ENCODE measurements at regions not wholly inside any gene's neighbourhood (a gene's known extent, or its start where the extent isn't known, plus 50 kb on each side); places are given as distances from the start of the nearest gene placed in this dataset.
A peak's percentile ranks its signal among the peaks of the same experiment; 100 is the strongest.

- TF ChIP-seq ZBTB33 (IDR thresholded peaks at IDR 0.05) (no peak), FOS (IDR thresholded peaks at IDR 0.05; ENCODE audit: borderline replicate concordance, extremely low read depth, insufficient read length) (no peak), RCOR1 (conservative IDR thresholded peaks at IDR 0.05; ENCODE audit: low read depth, low read length) (peak; percentile 78; the same call in 1 of the 2 replicates), CBX5 (IDR thresholded peaks at IDR 0.05; ENCODE audit: low read depth) (no peak)
These were observed 874.1 kb upstream of the LRATD1 start (continued) for GRCh38 chr2:13758412-13758811.

- DNase-seq (ENCODE audit: low read depth, low spot score) (no peak), FAIRE-seq (no peak), ATAC-seq (peak; percentile 84)
- H3K9me3 ChIP-seq (replicated peaks; ENCODE audit: control insufficient read depth, insufficient read depth, low read length) = no peaks in the 10 kb centered on the region; the same call in 2 of the 3 replicates
- 3% methylated on average over 2 of the region's 2 CpGs for WGBS (ENCODE audit: insufficient coverage, insufficient replicate concordance, low lambda C conversion rate, missing lambda C conversion rate)
- SMC1A ChIA-PET (ENCODE audit: uncharacterized antibody, unreplicated experiment) = interaction anchor here (0.9 to 1.4 kb wide), 5 partner anchors 8 to 54 kb away, joined by 3 to 5 read pairs (median 4); no protein-coding TSS in a partner anchor
- H3K36me3 ChIP-seq (ENCODE audit: control insufficient read depth in 2 of 2, insufficient read depth in 2 of 2, low read length in 1 of 2) = no peaks in the 10 kb centered on the region
- CTCF ChIA-PET = no interaction called here
- H3K4me1 ChIP-seq (ENCODE audit: control insufficient read depth, insufficient read depth, low read length) = no peaks in the 10 kb centered on the region
- H3K4me3 ChIP-seq = no peak overlapping the region
- BruUV-seq (replicated peaks) = no TSS peak
- H3K9ac ChIP-seq (ENCODE audit: control insufficient read depth, insufficient read depth, low read length) = no peak overlapping the region
- no peak overlapping the region for H2AFZ ChIP-seq (ENCODE audit: control insufficient read depth, low read depth, low read length)
- no peak overlapping the region for H3K27ac ChIP-seq (ENCODE audit: control insufficient read depth, insufficient read depth)
- H3K27me3 ChIP-seq (replicated peaks in 1 of 2; ENCODE audit: control insufficient read depth in 2 of 2, insufficient read depth in 2 of 2, low read length in 1 of 2) = no peaks in the 10 kb centered on the region
- no peak overlapping the region for H3K4me2 ChIP-seq (ENCODE audit: control insufficient read depth, insufficient read depth)
- intact Hi-C loops (cut with micrococcal nuclease; ENCODE audit: unreplicated experiment) (no loop called here), in situ Hi-C loops (cut with MboI) (no loop called here)
- H4K20me1 ChIP-seq (ENCODE audit: control insufficient read depth, insufficient read depth) = no peaks in the 10 kb centered on the region
- POLR2A ChIA-PET = no interaction called here
- RAD21 ChIA-PET (ENCODE audit: unreplicated experiment) = interaction anchor here (1.2 kb wide), 1 partner anchor 247 kb away, joined by 4 read pairs; no protein-coding TSS in a partner anchor
- H3K79me2 ChIP-seq (ENCODE audit: control insufficient read depth, insufficient read depth, low read length) = no peaks in the 10 kb centered on the region
- TF ChIP-seq E4F1 (IDR thresholded peaks at IDR 0.05; ENCODE audit: borderline replicate concordance, partially characterized antibody) (no peak), NBN (IDR thresholded peaks at IDR 0.05) (no peak), CBX3 (IDR thresholded peaks at IDR 0.05; ENCODE audit: borderline replicate concordance, low read depth) (no peak), HCFC1 (IDR thresholded peaks at IDR 0.05; ENCODE audit: low read length) (no peak), ZNF24 (IDR thresholded peaks at IDR 0.05) (peak; percentile 17; the same call in 1 of the 2 replicates), GATAD2B (conservative IDR thresholded peaks at IDR 0.05; ENCODE audit: low read depth) (no peak), ATF7 (IDR thresholded peaks at IDR 0.05; ENCODE audit: low read depth) (0 out of 2 replicates have a peak, but pooled peaks have one; percentile 27), YBX1 (IDR thresholded peaks at IDR 0.05) (no peak), BHLHE40 (IDR thresholded peaks at IDR 0.05; ENCODE audit: borderline replicate concordance in 1 of 2, low read depth in 2 of 2, low read length in 1 of 2) (0 out of 4 replicates have a peak, but pooled peaks of 1 of the 2 experiments have one; percentile 24), NFYB (IDR thresholded peaks at IDR 0.05; ENCODE audit: insufficient read depth, low read depth, low read length) (no peak), POU2F2 (IDR thresholded peaks at IDR 0.05; ENCODE audit: borderline replicate concordance, low read depth, low read length) (no peak), KLF5 (IDR thresholded peaks at IDR 0.05; ENCODE audit: partially characterized antibody) (no peak), SMARCA5 (IDR thresholded peaks at IDR 0.05) (no peak), CREM (IDR thresholded peaks at IDR 0.05; ENCODE audit: low read depth) (no peak), SUZ12 (IDR thresholded peaks at IDR 0.05; ENCODE audit: unreplicated experiment) (no peak), MTA3 (IDR thresholded peaks at IDR 0.05; ENCODE audit: borderline replicate concordance, low read length) (no peak), ASH2L (IDR thresholded peaks at IDR 0.05; ENCODE audit: borderline replicate concordance, low read depth) (no peak), RELA (IDR thresholded peaks at IDR 0.05; ENCODE audit: borderline replicate concordance, partially characterized antibody) (no peak)
These were observed 864.2 kb upstream of the LRATD1 start for GRCh38 chr2:13768274-13768673.
